GM19023 (cell line): ENCODE measurements at regions not wholly inside any gene's neighbourhood (a gene's known extent, or its start where the extent isn't known, plus 50 kb on each side); places are given as distances from the start of the nearest gene placed in this dataset.

Experiments
- ATAC-seq: cut with Tn5 transposase; IDR thresholded peaks from one replicate; pipeline ENCODE4 v1.9.1; 2021; ENCODE audit warnings: mild to moderate bottlenecking, moderate library complexity; ENCODE audit not compliant: unreplicated experiment

DNA sequence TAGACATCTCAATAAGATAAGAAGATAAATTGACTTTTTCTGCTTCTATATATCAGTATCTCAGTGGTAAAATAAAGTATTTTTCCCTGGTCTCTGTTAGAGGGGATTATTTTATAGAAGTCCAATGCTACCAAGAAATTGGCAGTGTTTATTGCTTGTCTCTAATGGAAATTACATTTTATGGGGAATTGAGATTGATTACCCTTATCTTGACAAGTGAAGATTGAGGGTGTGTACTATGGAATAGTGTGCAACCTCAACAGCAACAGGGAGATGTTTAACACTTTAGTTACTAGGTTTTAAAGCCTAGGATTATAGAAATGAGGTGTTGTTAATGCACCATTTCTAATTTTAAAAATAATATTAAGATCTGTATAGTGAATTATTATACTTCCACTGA, 154.8 kb upstream of the ROBO1 start:
- no peak for ATAC-seq

DNA sequence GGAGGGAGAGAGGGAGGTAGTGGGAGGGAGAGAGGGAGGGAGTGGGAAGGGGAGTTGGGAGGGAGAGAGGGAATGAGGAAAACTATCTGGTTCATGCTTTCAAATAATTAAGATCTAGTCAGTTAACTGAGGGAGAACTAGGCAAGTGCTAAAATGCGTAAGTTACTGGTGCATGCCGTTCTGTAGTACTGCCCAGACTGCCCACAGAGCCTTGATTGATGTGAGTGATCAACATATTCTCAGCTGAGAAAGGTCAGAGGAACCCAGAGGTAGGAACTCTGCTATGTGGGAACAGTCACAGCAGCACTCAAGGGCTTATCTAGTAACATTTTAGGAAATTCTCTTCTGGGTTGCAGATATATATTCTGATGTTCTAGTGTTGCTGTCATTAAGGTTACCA, 149.8 kb upstream of the ROBO1 start:
- ATAC-seq = no peak

DNA sequence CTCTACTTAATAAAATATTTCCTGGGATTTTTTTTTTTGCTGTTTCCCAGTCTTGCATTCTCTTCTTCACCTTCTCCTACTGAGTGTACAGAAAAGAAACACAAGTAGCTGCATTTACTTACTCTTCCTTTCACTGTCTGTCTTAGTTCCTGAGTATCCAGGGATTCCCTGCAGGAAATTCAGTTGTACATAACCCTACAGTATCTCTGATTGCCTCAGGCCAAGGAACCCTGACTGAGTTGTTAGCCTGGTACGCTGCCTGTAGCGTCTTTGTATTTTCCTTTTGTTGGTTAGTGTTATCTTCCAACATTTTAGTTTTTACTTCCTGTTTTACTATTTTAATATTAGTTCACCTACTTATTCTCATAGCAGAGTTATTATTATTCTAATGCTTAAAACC, 142.5 kb upstream of the ROBO1 start:
- ATAC-seq = no peak

DNA sequence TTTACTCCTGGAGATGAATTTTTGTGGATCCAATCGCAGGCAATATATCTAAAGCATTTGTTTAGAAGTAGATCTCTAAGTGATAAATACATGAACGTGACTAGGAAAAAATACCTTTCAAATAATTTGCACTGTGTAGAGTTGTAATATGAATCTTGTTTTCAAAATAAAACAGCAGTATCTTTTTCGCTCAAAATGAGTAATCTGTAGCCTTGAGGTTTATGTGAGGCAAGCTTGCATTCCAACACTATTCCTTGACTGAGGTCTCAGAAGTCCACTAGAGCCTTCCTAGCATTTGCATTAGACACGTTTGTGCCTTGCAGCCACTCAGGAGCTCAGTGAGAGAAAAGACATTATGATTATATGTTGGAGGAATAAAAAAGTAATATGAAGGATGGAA, 138.3 kb upstream of the ROBO1 start:
- no peak for ATAC-seq

DNA sequence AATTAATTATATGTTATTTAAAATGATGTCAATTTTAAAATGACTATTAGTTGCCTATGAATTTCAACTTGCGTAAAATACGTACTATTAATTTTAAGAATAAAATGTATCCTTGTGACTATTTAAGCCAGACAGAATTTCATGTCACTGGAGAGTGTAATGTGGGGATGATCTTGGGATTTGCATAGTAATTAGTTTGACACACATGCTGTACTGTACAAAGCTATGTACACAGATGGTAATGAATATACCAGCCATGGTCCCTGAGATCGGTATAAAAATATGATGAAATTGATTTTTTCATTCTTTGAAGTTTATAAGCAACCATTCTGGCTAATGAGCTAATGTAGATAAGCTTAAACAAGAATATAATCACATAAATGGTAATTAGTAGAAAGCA, 134.4 kb upstream of the ROBO1 start:
- ATAC-seq = no peak

DNA sequence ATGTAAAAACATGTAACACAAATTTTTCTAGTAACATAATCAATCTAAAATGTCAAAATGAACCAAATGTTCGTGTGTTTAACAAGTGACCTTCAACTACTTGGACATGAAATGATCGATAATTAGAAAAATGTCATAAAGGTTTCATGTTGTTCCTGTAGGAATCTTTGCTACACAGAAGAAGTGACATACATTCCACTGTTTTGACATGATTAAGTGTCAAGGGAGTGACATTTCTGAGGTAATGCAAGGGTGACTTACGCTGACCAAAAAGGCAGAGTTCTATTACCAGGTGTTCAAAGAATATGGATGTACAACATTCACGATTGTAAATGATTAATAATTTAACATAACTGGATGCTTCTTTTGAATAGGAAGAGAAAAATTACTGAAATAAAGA, 131.1 kb upstream of the ROBO1 start:
- ATAC-seq = no peak

DNA sequence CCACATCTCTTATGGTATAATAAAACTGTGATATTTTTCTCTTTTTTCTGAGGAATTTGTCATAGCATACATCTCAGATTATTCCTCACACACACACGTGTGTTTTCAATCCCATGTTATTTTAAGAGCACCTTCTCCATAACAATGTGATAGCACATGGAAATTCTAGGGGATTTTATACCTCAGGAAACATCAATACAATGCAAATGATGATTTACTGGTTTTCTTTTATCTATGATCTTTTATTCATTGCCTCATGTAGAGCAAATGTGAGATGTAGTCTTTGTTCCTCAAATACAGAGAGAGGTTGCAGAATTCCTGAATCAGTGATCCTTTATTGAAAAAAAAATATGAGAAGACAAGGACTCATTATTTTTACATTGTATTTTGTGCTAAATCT, 128.3 kb upstream of the ROBO1 start:
- ATAC-seq = no peak

DNA sequence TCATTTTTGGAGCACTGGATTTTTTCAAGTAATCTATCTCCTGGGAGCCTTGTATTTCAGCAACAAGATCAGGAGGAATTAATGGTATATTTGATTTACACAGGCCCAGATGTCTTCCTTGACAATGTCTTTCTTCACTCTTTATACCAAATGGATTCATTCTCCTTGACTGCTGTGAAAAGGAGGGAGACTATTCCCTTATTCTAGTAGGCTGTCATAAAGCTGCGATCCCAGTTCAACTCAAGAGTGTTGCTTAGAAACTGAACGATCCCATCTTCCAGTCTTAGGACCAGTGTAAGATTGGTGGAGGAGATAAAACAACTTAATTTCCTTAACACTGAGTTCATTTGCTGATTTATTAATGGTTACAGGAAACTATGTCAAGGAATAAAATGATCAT, 119.4 kb upstream of the ROBO1 start:
- ATAC-seq = no peak

DNA sequence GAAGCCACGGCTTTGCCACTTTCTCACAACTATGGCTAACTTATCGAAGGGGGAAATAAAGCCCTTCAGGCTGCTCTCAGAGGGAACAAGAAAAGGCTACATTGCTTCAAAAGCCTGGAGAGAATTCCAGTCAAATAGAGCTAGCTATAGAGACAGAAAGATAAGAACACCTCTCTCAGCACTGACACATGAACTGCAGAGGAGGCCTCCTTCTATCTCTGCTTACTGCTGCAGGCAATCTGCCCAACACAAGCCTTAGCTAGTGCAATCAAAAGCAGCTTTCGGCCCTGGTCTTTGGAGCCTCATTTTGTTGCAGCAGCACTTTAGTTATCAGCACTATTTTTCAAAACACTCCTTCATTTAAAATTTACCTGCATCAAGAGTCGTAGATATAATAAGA, 118.4 kb upstream of the ROBO1 start:
- no peak for ATAC-seq

DNA sequence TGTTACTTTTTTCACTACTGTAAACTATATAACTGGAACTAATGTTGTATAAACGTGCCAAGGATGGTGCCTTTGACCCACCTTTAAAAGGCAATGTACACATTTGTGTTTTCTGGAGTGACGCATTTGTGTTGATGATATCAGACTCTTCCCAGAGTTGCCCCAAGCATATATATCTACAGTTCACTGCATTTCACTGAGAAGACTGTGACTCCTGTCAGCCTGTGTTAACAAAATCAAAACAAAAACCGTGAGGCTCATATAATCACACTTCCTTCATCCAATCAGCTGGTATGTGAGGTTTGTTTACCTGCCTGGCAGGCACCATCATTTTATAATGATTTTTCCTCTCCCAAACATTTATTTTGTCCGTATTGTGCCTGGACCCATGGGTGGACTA, 117.6 kb upstream of the ROBO1 start:
- no peak for ATAC-seq

DNA sequence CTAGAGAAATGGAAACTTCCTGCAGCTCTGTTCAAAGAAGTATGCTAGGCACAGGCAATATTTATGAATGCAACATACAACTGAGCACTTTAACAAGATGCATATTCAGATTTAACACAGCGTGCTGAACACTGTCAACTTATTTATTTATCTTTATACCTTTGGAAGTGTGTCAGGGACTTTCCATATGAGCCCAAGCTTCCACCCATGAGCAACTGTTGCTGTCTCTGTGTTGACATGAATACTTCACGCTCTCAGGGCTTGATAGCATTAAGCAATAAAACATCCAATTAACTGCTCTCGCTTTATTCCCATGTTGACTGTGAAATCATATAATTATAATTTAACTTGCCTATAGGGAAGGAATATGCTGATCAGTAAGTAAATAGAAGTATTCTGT, 116.6 kb upstream of the ROBO1 start:
- no peak for ATAC-seq

DNA sequence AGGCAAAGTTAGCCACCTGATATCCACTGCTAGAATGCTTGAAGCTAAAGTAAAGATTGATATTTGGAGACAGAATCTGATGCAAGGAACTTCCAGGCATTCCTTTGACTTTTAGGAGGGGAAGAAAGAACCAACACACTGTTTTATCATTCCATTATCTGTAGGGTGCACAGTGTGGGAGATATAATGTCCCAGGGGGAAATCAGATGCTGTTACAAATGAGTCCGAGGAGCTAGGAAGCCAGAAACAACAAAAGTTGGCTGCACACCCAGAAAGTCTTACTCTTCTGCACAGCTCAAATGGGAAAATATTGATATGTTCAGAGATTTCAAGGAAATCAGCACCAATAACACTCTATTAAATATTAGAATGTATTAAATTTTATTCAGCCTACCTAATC, 113.6 kb upstream of the ROBO1 start:
- no peak for ATAC-seq

DNA sequence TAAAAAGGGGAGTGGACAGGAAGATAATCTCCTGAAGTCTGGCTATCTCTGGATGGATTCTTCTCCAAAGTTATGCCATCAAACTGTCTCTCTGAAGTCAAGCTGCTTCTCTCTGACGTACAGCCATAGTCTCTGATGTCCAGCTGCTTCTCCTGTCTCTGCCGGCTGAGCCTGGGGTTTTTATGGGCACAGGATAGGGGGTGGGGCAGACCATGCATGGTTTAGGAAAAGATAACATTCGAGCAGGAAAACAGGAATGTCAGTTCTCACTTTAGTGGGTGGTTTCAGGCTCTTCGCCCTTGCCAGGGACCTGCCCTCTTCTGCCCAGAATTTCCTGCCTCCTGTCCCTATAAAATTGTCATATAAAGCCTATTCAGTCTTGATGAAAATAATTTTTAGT, 110.9 kb upstream of the ROBO1 start:
- no peak for ATAC-seq

DNA sequence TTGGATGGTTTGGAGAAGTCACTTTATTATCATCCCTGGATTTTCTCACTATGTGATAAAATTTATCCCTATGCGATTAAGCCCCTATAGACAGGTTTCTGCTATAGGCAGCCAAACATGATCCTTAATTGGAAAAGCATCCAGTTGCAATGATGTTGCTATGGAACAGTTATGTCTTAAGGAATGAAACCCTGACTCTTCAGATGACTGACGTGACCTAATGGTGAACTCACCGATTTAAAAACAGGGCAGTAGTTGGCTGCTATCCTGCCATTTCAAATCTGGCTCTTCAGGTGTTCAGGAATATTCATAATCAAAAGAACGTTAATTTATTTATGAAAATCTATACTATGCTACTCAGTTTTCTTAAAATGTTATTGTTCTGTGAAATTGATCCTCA, 106.8 kb upstream of the ROBO1 start:
- no peak for ATAC-seq

DNA sequence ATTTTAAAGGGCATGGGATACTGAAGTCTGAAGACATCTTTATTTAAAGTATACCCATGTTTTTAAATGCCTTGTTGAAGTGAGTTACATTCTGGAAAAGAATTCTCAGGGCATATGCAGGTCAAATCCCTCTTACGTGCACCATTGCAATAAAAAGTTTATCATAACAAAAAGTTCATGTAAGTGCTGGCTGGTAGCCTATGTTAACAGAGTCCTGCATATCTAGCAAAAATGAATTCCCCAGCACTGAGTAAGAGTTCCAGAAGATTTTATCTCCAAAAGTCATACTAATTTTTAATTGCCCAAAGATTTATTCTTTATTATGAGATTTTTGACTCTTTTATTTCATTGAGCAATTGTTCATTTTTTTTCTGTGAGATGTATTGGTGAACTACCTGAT, 104.7 kb upstream of the ROBO1 start:
- no peak for ATAC-seq

DNA sequence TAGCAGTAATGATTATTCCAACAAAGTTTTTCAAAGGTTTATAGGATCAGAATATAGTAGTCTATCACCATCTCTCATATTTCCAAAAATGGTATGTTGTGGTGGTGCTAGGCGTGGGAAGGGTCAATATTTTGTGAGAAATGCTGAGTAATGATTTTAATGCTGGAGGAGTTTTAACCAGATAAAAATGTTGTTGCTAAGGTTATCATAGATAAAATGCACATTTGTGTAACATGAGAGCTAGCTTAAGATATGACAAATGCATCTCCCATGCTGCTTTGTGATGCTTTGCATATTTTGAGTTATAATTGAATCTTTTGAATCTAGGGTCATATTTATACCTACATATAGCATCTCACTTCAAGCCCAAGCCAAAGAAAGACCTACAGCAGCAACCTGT, 103.9 kb upstream of the ROBO1 start:
- no peak for ATAC-seq

DNA sequence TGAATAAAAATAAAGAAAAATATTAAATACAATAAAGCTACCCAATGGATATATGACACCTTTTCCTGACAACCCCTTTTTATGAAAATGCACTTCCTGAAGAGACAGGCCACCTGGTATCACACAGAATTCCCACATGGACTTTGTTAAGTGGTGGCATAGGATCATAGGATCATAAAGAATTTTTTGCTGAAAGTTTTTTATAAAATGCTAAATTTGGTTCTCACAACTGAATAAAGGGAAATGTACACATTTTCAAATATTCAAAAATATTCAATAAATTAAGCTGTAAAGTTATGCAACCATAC, 102.5 kb upstream of the ROBO1 start:
- no peak for ATAC-seq

DNA sequence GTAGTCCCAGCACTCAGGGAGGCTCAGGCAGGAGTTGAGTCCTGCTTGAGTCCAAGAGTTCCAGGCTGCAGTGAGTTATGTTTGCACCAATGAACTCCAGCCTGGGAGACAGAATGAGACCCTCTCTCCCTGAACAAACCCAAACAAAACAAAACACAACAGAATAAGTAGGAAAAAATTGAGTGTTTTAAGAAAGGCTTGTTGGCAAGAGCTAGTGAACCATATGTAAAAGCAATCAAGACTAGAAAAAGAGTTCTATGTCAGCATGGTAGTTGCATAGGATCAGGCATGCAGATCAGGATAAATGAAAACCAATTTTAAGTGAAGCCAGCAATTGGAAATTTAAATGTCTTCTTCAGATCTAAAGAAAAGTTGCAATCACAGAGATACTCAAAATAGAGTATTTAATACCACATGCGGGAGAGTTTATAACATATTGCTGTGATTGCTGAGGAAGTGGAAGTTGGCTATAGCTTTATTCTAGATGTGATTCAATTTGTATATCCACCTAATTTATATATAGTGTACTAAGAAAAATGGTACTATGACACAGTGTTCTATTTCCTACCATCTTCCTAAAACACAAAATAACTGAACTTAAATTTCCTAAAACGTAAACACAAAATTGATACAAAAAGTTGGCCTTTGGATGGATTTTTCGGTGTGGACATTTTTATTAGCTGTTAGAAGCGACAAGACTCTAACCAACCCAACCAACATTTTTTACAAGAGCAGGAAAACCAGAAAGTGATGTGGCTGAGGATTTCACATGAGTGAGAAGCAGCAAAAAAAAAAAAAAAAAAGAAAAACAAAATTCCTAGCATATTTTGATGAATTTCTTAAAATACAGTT, 101.9 kb upstream of the ROBO1 start:
- no peak for ATAC-seq

DNA sequence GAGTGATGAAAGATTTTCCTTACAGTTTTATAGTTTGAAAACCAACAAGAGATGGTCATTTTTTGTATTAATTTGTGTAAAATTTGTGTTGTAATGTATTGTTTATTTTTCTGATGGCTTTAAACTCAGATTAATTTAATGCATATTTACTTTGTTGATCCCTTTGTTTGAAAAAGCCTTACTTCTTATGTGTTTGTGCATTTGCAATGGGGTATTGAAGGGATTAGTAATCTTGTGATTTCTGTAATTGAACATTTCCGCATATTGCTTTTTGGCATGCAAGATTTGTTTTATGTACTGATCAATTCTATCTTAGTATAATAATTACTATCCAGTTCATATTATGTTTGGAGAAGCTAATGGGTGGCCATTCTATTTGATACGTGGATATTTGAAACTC, 98.4 kb upstream of the ROBO1 start:
- no peak for ATAC-seq

DNA sequence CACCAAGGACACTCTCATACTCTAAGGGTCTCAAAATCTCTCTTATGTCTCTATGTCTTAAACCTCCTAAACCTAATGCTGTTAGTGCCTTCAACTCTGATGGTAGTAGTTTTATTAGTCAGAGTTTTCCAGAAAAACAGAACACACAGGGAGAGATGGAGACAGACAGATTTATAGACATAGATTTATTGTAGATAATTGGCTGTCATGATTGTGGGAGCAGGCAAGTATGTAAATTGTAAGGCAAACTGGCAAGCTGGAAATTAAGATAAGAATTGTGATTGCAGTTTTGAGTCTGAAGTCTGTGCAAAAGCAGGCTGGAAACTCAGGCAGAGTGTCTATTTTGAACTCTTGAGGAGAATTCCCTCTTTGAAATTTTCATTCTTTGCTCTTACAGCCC, 96.3 kb upstream of the ROBO1 start:
- no peak for ATAC-seq

DNA sequence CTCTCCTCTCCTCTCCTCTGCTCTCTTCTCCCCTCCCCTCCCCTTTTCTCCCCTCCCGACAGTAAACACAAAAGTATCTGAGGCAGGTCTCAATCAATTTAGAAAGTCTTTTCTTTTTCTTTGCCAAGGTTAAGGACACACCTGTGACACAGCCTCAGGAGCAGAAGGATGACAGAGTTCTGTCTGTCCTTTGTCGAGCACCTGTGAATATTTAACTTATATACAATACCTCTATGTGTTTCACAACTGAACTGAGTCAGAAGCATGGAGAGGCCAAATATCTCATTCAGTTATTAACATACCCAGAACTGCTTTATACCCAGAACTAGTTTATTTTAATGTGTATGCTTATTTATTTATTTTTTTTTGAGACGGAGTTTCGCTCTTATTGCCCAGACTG, 81.1 kb upstream of the ROBO1 start:
- ATAC-seq = no peak

DNA sequence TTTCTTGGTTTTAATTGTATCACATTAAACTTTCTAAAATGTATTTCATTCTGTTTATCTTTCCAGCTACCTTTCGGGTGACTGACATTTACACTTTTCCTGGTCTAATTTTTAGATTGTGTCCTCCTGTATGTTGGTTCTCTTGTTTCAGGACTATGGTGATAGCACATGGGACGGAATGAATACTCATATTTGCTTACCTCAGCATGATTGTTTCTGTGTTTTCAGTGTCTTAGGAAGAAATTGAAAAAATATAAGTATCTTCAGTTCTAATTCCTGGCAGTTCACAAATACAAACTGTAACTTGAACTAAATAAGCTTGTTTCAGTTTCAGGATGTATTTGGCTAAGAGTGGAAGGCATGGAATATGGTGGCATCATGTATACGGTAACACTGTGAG, 80.1 kb upstream of the ROBO1 start:
- no peak for ATAC-seq

DNA sequence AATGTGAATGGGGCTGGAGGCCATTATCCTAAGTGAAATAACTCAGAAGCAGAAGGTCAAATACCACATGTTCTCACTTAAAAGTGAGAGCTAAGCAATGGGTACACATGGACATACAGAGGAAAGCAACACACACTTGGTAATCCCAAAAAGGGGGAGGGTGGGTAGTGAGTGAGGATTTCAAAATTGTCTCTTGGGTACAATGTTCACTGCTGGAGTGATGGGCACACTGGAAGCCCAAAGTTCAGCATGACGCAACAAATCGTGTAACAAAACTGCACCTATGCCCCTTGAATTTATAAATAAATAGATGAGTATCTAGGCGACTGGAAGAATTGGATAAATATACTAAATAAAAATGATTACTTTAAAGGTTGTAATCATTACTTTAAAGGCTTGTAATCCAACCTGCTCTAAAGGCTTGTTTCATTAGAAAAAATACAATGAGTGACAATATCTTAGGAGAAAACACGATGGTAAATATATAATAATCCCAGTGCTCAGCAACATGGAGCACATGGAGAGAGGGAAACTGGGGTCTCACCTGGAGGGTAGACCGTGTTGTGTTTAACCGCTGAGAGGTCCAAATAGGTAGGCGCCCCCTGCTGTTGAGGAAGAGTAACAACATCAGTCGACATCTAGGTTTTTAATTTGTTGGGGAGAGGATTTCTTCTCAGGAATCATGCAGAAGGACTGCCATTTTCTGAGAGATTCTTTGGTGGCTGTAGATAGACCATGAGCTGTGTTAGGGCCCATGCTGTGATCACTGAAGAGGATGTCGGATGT, 78.5 kb upstream of the ROBO1 start:
- ATAC-seq = no peak
